ENCODE measurements at regions not wholly inside any gene's neighbourhood (a gene's known extent, or its start where the extent isn't known, plus 50 kb on each side); places are given as distances from the start of the nearest gene placed in this dataset.
"Not testable (repeated sequence)": the region's sequence is repeated elsewhere in the genome, so short reads cannot be mapped to it uniquely, and the experiment has no call there.

- Histone ChIP-seq H3K36me3 (ENCODE audit: insufficient read depth, low read length) (no peaks in the 10 kb centered on the region), H3K4me2 (ENCODE audit: low read length) (no peak overlapping the region), H3K27me3 (ENCODE audit: insufficient read depth, low read length) (no peaks in the 10 kb centered on the region), H3K4me3 (ENCODE audit: low read depth, low read length, poor library complexity, severe bottlenecking) (no peak overlapping the region), H3K9ac (ENCODE audit: low read length) (no peak overlapping the region), H3K9me2 (ENCODE audit: low read depth, low read length) (no peaks in the 10 kb centered on the region), H3K4me1 (ENCODE audit: insufficient read depth, low read length, severe bottlenecking) (no peaks in the 10 kb centered on the region), H3K27ac (ENCODE audit: low read depth, low read length, poor library complexity, severe bottlenecking) (no peak overlapping the region), H3K9me3 (ENCODE audit: low read length) (no peaks in the 10 kb centered on the region), H2AFZ (ENCODE audit: low read length) (no peak overlapping the region), H4K20me1 (ENCODE audit: insufficient read depth, low read length) (no peaks in the 10 kb centered on the region), H3K79me2 (ENCODE audit: insufficient read depth, low read length) (no peaks in the 10 kb centered on the region), H3F3A (ENCODE audit: insufficient read depth, low read length) (no peaks in the 10 kb centered on the region)
- no peak for TF ChIP-seq CTCF (IDR thresholded peaks at IDR 0.05; ENCODE audit: low read length)
- no peak for TF ChIP-seq EZH2 (IDR thresholded peaks at IDR 0.05; ENCODE audit: borderline replicate concordance, low read length)
These were observed 564.8 kb downstream of the RFPL4B start for GRCh38 chr6:112911959-112912358.

GRCh38 chr6:112912416-112913101, 565.4 kb downstream of the RFPL4B start:
- H3K9ac ChIP-seq (ENCODE audit: low read length) = no peak overlapping the region
- no peak overlapping the region for H3K27ac ChIP-seq (ENCODE audit: low read depth, low read length, poor library complexity, severe bottlenecking)
- no peaks in the 10 kb centered on the region for H4K20me1 ChIP-seq (ENCODE audit: insufficient read depth, low read length)
- H3F3A ChIP-seq (ENCODE audit: insufficient read depth, low read length) = no peaks in the 10 kb centered on the region
- H3K27me3 ChIP-seq (ENCODE audit: insufficient read depth, low read length) = no peaks in the 10 kb centered on the region
- TF ChIP-seq CTCF (IDR thresholded peaks at IDR 0.05; ENCODE audit: low read length) (no peak), EZH2 (IDR thresholded peaks at IDR 0.05; ENCODE audit: borderline replicate concordance, low read length) (no peak)
- H3K4me1 ChIP-seq (ENCODE audit: insufficient read depth, low read length, severe bottlenecking) = no peaks in the 10 kb centered on the region
- H3K4me3 ChIP-seq (ENCODE audit: low read depth, low read length, poor library complexity, severe bottlenecking) = no peak overlapping the region
- no peaks in the 10 kb centered on the region for H3K36me3 ChIP-seq (ENCODE audit: insufficient read depth, low read length)
- no peak overlapping the region for H2AFZ ChIP-seq (ENCODE audit: low read length)
- no peaks in the 10 kb centered on the region for H3K79me2 ChIP-seq (ENCODE audit: insufficient read depth, low read length)
- no peak overlapping the region for H3K4me2 ChIP-seq (ENCODE audit: low read length)
- no peaks in the 10 kb centered on the region for H3K9me2 ChIP-seq (ENCODE audit: low read depth, low read length)
- H3K9me3 ChIP-seq (ENCODE audit: low read length) = no peaks in the 10 kb centered on the region

GRCh38 chr6:112919744-112920143, 572.6 kb downstream of the RFPL4B start:
- H3K4me1 ChIP-seq (ENCODE audit: insufficient read depth, low read length, severe bottlenecking); H3K9ac ChIP-seq (ENCODE audit: low read length); H4K20me1 ChIP-seq (ENCODE audit: insufficient read depth, low read length); H3K9me2 ChIP-seq (ENCODE audit: low read depth, low read length); H3F3A ChIP-seq (ENCODE audit: insufficient read depth, low read length); H3K36me3 ChIP-seq (ENCODE audit: insufficient read depth, low read length); H3K4me3 ChIP-seq (ENCODE audit: low read depth, low read length, poor library complexity, severe bottlenecking); H3K9me3 ChIP-seq (ENCODE audit: low read length); H3K27me3 ChIP-seq (ENCODE audit: insufficient read depth, low read length); H2AFZ ChIP-seq (ENCODE audit: low read length); H3K4me2 ChIP-seq (ENCODE audit: low read length); H3K27ac ChIP-seq (ENCODE audit: low read depth, low read length, poor library complexity, severe bottlenecking); H3K79me2 ChIP-seq (ENCODE audit: insufficient read depth, low read length): not testable (repeated sequence)

- Histone ChIP-seq H3K4me1 (ENCODE audit: insufficient read depth, low read length, severe bottlenecking) (no peaks in the 10 kb centered on the region), H3K79me2 (ENCODE audit: insufficient read depth, low read length) (no peaks in the 10 kb centered on the region)
- TF ChIP-seq EZH2 (IDR thresholded peaks at IDR 0.05; ENCODE audit: borderline replicate concordance, low read length) (no peak), CTCF (IDR thresholded peaks at IDR 0.05; ENCODE audit: low read length) (no peak)
These were observed 573.9 kb downstream of the RFPL4B start for GRCh38 chr6:112920994-112921393.

More at GRCh38 chr6:112920994-112921393, 573.9 kb downstream of the RFPL4B start:
- H3K36me3 ChIP-seq (ENCODE audit: insufficient read depth, low read length) = no peaks in the 10 kb centered on the region
- H2AFZ ChIP-seq (ENCODE audit: low read length) = no peak overlapping the region
- no peaks in the 10 kb centered on the region for H3F3A ChIP-seq (ENCODE audit: insufficient read depth, low read length)
- no peaks in the 10 kb centered on the region for H3K9me3 ChIP-seq (ENCODE audit: low read length)
- no peaks in the 10 kb centered on the region for H3K9me2 ChIP-seq (ENCODE audit: low read depth, low read length)
- H3K27ac ChIP-seq (ENCODE audit: low read depth, low read length, poor library complexity, severe bottlenecking) = no peak overlapping the region
- H3K4me2 ChIP-seq (ENCODE audit: low read length) = no peak overlapping the region
- no peak overlapping the region for H3K9ac ChIP-seq (ENCODE audit: low read length)
- no peaks in the 10 kb centered on the region for H4K20me1 ChIP-seq (ENCODE audit: insufficient read depth, low read length)
- no peak overlapping the region for H3K4me3 ChIP-seq (ENCODE audit: low read depth, low read length, poor library complexity, severe bottlenecking)
- no peaks in the 10 kb centered on the region for H3K27me3 ChIP-seq (ENCODE audit: insufficient read depth, low read length)
